HG03442 (cell line): ENCODE measurements at regions not wholly inside any gene's neighbourhood (a gene's known extent, or its start where the extent isn't known, plus 50 kb on each side); places are given as distances from the start of the nearest gene placed in this dataset.
A peak's percentile ranks its signal among the peaks of the same experiment; 100 is the strongest.

ENCODE experiments used
- ATAC-seq: cut with Tn5 transposase; IDR thresholded peaks from one replicate; pipeline ENCODE4 v1.9.1; 2021; ENCODE audit warnings: mild to moderate bottlenecking, moderate library complexity; ENCODE audit not compliant: unreplicated experiment

DNA sequence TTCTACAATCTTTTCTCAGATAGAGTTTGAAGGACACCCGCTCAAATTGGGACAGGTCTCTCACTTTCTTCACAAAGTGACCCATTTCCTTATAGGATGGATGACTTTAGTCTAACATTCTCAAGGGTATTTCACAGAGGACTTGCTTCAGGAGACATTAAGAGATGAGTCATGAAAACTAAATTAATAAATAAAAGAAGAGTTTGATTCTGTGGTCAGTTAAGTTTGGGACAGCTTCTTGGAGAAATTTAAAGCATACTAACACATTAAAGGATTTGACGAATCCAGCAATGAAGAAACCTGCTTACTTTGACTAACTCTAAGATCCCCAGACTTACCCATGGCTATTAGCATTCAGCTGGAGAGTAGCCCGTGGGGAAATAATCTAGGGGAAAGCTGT is 95.6 kb upstream of the RAB3GAP2 start:
- ATAC-seq: no peak

DNA sequence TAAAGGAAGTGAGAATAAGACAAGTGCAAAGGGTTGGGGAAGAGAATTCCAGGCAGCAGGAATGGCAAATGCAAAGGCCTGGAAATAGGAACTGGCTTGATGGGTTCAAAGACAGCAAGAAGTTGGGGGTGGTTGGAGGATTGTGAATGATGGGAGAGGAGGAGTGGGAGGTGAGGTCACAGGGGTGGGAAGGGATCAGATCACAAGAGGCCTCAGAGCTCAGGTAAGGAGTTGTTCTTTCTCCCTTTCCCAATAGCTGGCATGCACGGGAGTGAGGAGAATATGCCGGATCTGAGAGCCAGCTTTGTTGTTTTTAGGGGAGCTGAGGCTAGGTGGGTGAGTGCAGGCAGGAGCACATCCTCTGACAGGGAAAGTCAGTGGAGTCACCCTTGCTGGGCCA is 94.0 kb upstream of the RAB3GAP2 start:
- no peak for ATAC-seq

DNA sequence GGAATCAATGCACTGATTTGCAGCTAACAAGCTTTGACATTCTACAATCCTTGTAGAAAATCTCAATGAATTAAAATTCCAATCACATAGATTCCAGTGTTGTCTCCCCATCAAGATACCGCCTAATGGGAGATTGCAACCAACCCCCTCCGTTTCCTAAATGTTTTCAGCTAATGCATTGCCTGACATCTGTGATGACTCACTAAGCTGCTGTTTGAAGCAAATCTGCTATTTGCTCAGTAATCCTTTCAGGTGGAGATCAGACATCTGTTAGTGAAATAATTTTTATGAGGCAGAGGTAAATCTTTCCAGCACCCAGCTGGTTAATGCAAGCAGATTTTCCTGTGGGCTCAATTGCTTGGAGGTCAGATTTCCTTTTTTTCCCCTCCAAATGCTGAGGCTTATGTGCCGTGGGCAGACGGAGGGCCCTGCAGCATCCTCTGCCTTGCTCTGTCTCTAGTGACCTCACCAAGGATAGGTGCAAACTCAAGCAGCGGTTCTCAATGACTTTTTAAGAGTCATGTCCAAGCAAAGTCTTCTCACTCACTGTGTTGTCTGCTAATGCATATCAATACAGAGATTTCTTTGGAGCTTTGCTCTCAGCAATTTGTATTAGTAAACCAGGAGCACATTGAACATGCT is 91.1 kb upstream of the RAB3GAP2 start:
- no peak for ATAC-seq

DNA sequence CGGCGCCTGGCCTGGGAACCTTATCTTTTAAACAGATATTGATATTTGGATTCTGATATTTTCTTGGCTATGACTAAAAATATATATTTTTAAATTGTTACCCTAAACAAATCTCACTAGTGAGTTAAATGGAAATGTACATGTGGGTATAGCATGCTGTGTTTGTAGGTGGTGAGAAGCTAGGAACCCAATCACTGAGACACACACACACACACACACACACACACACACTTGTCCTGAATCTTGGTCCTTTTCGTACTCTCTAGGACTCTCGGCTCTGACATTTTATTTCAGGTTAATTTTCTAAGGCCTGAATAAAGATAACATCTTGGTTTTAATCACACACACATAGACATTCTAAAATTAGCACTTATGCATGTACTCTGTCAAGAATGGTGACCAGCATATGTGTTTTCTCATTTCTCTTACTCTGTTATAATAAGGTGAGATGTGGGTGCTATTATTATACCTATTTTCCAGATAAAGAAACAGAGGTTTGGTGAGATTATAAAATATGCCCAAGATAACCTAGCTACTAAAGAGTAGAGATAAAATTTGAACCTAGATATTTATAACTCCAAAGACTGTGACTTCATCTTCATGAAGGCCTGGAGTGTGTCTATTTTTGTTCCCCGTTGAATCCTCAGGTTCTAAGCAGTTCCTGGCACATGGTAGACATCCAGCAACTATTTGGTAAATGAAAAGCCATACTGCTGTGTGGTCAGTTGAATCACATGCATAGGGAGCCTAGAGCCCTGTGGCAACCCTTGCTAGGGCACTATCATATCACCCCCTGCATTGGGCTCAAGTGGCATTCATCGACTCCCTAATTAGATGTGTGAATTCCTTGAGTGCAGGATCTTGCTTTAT is 85.0 kb upstream of the RAB3GAP2 start:
- no peak for ATAC-seq

DNA sequence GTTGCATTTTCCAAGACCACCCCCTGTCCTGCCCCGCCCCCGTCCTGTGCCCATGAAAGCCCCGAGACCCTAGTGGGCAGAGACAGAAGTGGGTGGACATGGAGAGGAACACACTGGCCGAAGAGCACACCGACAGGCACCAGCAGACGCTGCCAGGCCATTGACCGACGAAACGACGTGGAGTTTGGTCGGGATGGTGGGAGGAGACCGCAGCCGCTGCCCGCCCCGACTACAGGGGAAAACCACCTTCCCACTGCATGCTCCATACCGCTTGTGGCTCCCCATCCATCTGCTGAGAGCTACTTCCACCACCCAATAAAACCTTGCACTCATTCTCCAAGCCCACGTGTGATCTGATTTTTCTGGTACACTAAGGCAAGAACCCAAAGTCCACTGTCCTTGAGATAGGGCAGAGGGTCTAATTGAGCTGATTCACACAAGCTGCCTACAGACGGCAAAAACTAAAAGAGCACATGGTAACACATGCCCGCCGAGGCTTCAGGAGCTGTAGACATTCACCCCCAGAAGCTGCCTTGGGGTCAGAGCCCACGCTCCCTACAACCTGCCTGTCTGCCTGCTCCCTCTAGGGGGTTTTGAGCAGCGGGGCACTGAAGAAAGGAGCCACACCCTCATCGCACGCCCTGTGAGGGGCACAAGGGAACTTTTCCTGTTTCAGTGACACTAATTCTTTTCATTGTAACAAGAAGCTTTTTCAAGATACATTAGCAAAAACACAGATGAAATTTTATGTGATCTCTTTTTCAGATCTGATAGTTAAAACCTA is 81.2 kb upstream of the RAB3GAP2 start:
- ATAC-seq: no peak

DNA sequence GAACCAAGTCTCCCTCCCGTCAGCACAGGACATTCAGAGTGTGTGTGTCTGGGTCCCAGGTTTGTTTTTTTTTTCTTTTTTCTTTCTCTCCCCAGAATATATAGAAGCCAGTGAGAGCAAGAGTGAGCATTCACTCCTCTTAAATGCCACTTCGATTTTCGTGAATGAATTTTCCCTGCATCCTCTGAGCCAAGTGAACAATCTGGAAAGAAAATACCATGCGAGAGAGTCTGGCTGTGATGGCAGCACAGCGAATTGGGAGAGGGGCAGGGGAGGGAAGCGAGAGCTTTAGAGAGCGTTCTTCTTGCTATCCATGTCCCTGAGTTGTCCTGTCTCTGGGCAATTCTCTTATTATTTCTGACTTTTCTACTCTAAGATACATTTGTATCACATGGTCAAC is 76.0 kb upstream of the RAB3GAP2 start:
- ATAC-seq: no peak

DNA sequence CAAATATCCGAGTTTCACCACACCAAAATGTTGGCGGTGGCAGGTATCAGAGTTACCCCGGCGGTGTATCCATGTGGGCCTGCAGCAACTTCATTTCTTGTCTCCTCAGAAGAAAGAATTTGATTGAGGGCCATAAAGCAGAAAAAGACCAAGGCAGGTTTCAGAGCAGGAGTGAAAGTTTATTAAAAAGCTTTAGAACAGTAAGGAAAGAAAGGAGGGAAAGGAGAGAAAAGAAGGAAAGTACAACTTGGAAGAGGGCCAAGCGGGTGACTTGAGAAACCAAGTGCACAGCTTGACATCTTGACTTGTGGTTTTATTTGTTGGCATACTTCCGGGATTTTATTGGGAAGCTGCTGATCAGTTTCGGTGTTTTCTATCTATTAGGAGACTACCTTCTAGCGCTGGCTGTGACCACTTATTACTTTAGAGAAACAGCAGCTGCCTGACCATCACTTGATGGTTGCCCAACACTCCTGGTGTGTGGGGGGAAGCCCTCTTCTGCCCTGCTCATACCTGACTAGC is 75.5 kb upstream of the RAB3GAP2 start:
- ATAC-seq: no peak

DNA sequence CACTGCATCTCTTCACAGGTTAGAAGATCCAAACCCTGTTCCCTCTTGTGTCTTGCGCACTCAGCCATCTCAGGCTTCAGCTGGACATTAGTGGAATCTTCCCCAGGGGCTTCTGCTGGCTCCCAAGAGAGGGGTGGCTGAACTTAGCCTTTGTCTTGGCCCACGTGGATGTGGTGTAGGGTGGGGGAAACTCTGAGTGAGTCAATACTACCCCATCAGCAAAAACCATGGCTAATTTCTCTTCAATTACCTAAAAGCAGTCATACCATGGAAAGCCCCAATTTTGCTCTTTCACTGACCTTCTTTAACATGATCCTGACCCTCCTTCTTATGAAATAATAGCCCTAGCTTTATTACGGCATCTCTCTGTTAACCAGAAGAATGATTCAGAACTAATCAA is 72.5 kb upstream of the RAB3GAP2 start:
- peak; percentile 67 for ATAC-seq

DNA sequence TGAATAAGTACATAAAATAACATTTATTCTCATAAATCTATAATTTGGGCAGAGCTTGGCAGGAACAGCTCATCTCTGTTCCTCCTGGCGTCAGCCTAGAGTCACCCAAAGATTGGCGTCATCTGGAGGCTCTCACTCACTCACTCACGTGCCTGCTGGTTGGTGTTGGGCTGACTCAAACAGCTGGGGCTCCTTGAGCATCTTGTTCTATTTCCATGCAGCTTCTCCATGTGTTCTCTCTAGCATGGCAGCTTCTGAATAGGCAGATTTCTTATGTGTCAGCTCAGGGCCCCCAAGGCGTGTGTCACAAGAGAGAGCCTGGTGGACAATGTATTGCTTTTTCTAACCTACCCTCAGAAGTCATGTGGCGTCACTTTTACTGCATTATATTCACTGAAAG is 70.6 kb upstream of the RAB3GAP2 start:
- no peak for ATAC-seq

DNA sequence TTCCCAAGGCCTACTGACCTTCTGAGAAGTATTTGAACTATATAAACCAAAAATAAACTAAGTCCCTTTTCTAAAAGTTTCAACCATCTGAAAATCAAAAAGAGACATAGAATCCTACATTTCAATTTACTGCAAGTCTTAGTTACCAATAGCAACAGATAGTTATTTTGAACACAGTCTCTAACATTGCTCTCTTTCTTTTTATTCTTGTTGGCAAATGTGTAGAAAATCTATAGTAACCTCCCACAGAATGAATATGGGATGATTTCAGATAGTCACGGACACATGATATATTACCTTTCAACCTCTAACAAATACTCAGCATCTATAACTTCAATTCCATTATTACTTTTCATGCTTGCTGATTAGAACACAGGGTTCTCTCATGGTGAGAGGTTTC is 68.9 kb upstream of the RAB3GAP2 start:
- no peak for ATAC-seq

DNA sequence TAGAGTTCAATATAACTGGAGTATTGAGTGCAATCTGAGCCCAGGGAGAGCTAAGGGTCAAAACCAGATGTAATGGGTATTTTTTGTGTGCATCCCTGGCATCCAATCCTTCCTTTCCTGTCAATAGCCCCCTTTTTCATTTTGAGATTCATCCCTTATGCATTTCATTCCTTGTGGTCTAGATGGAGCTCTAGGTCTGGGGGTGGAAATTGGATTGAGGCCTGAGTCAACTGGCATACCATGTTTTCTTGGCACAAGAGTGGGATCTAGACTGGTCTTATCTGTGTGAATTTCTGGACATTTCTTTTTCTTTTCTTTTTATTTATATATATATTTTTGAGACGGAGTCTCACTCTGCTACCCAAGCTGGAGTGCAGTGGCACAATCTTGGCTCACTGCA is 67.3 kb upstream of the RAB3GAP2 start:
- no peak for ATAC-seq

DNA sequence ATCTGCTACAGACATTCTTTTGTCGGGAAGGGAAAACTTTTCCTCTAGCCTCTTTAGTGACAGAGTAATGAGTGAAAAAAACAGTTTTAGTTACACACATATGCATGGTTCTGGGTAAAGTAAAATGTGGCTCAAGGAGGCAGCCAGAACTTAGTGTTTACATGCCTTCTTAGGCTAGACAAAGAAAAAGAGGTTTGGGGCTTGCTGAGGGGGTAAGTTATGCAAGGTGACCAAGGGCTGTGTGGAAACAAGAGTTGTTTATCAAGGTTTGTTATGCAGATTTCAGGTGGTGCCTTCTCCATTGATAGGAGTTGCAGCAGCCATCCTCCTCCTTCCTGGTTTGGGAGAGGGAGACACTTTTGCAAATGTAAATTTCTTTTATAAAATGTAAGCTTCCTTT is 66.5 kb upstream of the RAB3GAP2 start:
- no peak for ATAC-seq

DNA sequence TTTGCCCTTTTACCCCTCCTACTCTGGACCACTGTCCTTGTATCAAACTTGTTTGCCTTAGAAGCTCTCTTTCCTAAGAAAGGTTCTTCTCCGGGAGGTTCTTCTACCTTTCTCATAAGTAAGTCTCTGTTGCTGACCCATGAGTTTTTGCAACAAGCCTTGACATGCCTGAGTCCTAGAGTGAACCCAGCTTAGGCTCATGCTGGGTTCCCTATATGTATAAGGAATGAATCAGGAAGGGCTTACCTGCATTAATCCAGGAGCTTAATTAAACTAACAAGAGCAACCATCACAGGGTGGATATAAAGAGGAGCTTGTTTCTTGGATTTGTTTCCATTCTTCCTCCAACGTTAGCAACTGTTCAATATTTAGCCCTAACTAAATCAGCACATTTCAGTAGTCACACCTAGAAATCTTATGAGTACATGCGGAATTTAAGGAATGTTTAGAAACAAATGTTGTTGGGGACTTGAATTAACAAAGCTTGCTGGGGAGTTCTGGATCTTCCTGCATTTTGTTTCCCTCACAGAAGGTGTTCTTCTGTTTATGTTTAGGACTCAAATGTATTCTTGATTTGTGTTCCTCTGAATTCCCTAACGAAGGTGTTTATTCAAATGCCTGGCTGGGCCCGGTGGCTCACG is 64.3 kb upstream of the RAB3GAP2 start:
- ATAC-seq: no peak

DNA sequence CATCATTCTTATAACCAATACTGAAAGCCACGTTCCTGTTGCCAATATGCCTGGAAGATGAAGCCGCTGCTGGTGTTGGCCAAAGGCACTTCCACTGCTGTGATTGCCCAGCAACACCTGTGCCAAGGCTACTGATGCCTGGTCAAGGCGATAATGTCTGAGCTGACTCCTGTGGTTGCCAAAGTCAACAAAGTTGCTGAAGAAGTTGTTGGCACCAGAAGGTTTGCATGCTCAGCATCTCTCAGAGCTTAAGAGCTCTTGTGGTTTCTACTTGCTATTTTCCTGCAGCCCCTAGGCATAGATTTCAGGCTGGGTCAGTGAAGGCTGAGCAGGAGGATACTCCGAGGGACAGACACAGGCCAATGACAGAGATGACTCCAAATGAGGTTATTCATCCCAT is 63.4 kb upstream of the RAB3GAP2 start:
- ATAC-seq: no peak

DNA sequence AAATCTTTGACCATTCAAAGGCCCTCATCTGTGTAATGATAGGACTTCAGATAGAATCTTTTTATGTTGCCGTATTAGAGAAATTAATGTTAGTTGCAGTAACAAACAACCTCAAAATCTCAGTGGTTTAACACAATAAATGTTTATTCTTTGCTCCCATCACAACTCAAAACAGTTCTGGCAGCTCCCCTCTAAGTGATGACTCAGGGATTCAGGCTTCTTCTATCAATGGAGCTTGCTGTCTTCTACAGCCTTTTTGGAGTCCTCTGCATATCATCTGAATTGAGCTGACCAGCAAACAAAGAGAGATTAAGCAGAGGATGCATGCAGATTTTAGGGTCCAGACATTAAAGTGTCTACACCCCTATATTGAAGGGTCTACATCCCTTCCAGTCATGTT is 59.1 kb upstream of the RAB3GAP2 start:
- ATAC-seq: no peak

DNA sequence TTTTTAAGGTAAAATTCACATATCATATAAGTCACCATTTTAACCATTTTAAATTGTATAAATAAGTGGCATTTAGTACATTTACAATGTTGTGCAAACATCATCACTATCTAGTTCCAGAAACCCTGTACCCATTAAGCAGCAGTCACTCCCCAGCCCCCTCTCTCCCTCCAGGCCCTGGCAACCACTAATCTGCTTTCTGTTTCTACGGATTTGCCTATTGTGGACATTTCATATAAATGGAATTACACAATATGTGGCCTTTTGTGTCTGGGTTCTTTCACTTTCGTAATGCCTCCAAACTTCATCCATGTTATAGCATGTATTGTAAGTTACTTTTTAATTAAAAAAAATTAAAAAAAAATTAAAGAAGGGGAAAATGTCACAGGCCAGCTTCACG is 58.0 kb upstream of the RAB3GAP2 start:
- ATAC-seq: no peak

DNA sequence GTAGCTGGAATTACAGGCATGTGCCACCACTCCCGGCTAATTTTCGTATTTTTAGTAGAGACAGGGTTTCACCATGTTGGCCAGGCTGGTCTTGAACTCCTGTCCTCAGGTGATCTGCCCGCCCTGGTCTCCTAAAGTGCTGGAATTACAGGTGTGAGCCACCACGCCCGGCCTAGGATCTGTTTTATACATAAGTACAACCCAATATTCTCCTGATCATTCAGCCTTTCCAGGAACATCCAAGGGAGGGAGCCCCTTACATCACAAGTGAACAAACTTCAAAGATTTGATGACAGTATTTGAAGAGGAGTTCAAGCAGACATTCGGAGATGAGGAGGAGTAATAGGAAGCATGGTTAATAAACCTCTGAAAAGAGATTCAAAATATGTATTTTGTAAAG is 54.9 kb upstream of the RAB3GAP2 start:
- ATAC-seq: no peak

DNA sequence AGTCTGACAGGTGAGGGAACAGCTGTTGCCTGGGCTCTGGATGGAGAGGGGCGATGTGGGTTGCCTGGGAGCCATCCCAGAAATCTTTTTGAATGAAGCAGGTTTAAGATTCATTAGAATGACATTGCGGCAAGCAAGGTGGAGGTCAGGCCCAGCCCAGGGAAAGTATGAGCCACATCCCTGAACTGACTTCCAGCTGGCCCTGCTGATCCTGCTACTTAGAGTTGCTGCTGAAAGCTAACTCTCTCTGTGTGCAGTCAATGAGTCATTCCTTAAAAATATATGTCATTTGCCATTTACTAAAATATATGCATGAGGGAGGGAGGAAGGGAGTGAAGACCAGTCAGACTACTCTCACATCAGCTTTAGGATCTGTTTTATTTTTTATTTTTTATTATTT is 54.3 kb upstream of the RAB3GAP2 start:
- ATAC-seq: no peak

DNA sequence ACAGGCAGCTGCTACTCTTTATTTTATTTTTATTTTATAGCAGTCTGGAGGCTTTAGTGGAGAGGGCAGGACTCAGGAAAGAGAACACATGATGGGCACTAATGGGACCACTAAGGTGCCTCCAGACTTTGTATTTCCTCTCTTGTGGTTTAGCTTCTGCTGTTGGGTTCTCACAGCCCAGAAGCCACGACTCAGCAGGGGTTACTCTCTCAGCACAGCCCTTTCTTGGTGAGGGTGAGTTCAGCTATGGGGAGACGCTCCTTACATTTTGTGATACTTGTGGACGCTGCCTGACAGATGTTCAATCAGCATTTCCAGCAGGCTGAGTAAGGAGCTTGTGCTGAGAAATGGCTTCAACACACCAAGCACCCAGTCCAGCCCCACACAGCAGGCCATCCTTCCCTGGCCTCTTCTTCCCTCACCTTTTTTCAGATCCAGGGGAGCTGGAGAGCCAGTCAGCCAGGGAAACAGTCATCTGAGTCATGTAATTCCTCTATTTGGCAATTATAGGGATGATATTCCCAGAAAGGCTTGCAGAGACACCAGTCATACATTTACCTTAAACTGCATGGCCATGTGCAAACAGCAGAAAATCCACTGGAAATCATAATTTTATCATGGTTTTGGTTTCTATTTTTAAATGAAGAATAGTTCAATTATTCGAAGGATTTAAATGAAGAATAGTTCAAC is 53.2 kb upstream of the RAB3GAP2 start:
- no peak for ATAC-seq

DNA sequence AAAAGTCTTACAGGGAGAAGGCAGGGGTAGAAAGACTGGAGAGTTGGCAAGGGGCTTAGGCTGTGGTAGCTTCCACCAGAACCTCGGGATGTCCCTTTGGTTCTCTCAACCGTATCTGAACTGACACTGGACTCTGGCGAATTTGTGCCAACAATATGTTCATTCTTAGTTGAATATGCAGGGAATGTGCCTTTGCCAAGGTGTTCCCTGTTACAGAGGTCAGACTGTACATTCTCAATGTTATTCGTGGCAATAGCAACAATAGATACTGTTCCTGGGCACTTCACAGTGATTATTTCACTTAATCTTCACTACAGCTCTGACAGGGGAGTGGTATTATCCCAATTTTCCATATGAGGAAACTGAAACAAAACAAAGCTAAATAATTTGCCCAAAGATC is 51.5 kb upstream of the RAB3GAP2 start:
- no peak for ATAC-seq

DNA sequence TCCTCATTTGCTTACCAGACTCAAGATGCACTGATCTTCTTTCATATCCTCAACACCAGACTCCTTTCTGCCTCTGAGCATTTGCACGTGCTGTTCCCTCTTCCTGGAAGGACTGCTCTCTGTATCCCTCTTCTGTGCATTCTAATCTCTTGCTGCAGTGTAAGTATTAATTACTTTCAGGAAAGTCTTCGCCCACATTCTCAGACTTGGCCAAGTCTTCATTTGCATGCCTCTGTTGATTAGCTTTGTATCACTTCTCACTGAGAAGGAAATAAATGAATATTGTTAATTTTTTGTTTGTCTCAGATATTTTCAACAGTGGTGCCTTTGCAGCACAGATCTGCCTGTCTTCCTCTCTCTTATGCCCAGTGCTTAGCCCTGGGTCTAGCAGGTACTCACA is 50.3 kb upstream of the RAB3GAP2 start:
- ATAC-seq: no peak
